ENCODE measurements at regions not wholly inside any gene's neighbourhood (a gene's known extent, or its start where the extent isn't known, plus 50 kb on each side); places are given as distances from the start of the nearest gene placed in this dataset.

GRCh38 chr4:141340458-141340857, 119.8 kb downstream of the ZNF330 start:
- H2BK15ac ChIP-seq (ENCODE audit: low read length) = no peak overlapping the region
- TF ChIP-seq NANOG (IDR thresholded peaks at IDR 0.05; ENCODE audit: insufficient read depth, low read depth, low read length, poor library complexity, severe bottlenecking) = no peak
- no peak for TF ChIP-seq KDM1A (IDR thresholded peaks at IDR 0.05; ENCODE audit: borderline replicate concordance, low read length)
- H3K4me2 ChIP-seq (ENCODE audit: insufficient read depth in 1 of 2, low read depth in 2 of 2, low read length in 2 of 2) = no peak overlapping the region
- H3K4me1 ChIP-seq (replicated peaks in 1 of 4; ENCODE audit: control insufficient read depth in 3 of 4, insufficient read depth in 4 of 4, low read length in 3 of 4) = no peaks in the 10 kb centered on the region
- no peak overlapping the region for H2BK120ac ChIP-seq (replicated peaks; ENCODE audit: low read depth, low read length)
- no peaks in the 10 kb centered on the region for H3K27me3 ChIP-seq (replicated peaks in 1 of 4; ENCODE audit: control insufficient read depth in 3 of 4, extremely low read depth in 1 of 4, insufficient read depth in 3 of 4, low read length in 3 of 4)
- H4K91ac ChIP-seq (replicated peaks; ENCODE audit: insufficient read length, low read length) = no peak overlapping the region
- no peak overlapping the region for H3K14ac ChIP-seq (ENCODE audit: insufficient read length)
- no peak overlapping the region for H2BK20ac ChIP-seq (ENCODE audit: low read length)
- no peaks in the 10 kb centered on the region for H3K79me1 ChIP-seq (ENCODE audit: low read depth, low read length)
- H2AFZ ChIP-seq (ENCODE audit: low read length) = no peak overlapping the region
- H3K4me3 ChIP-seq (ENCODE audit: extremely low read depth in 1 of 4, insufficient read depth in 2 of 4, low read depth in 3 of 4, low read length in 4 of 4) = no peak overlapping the region
- H3K36me3 ChIP-seq (ENCODE audit: control insufficient read depth in 2 of 4, insufficient read depth in 4 of 4, low read length in 3 of 4) = no peaks in the 10 kb centered on the region
- H3K18ac ChIP-seq (ENCODE audit: extremely low read depth, low read length) = no peak overlapping the region
- no peak overlapping the region for H3K4ac ChIP-seq (replicated peaks; ENCODE audit: insufficient read length, low read depth, low read length)
- no peak overlapping the region for H3K9ac ChIP-seq (replicated peaks in 1 of 4; ENCODE audit: extremely low read depth in 1 of 4, low read depth in 3 of 4, low read length in 3 of 4)
- H4K8ac ChIP-seq (ENCODE audit: extremely low read depth, insufficient read depth, low read length) = no peak overlapping the region
- no peak for DNase-seq (ENCODE audit: low read depth in 1 of 2, low spot score in 2 of 2)
- H2AK5ac ChIP-seq (ENCODE audit: low read depth, low read length) = no peak overlapping the region
- H3K79me2 ChIP-seq (ENCODE audit: control insufficient read depth in 1 of 2, insufficient read depth in 2 of 2, low read length in 2 of 2) = no peaks in the 10 kb centered on the region
- H4K20me1 ChIP-seq (replicated peaks in 1 of 2; ENCODE audit: control insufficient read depth in 1 of 2, insufficient read depth in 2 of 2, low read length in 2 of 2) = no peaks in the 10 kb centered on the region
- ChIA-PET POLR2A (ENCODE audit: partially characterized antibody) (no interaction called here), CTCF (ENCODE audit: partially characterized antibody) (no interaction called here)
- no peak for FAIRE-seq
- 98% methylated on average over 2 of the region's 2 CpGs; no CpG with 5 or more reads in 1 of the 2 experiments for WGBS, 2 experiments (ENCODE audit: extremely low coverage in 1 of 2, insufficient coverage in 1 of 2, insufficient read length in 1 of 2, insufficient replicate concordance in 2 of 2, low coverage in 1 of 2, low lambda C conversion rate in 2 of 2, missing lambda C conversion rate in 1 of 2)
- H3K56ac ChIP-seq (replicated peaks; ENCODE audit: insufficient read length, low read depth, low read length) = no peak overlapping the region
- no peaks in the 10 kb centered on the region for H3K23me2 ChIP-seq (ENCODE audit: low read depth, low read length)
- no peak overlapping the region for H4K5ac ChIP-seq (ENCODE audit: insufficient read length, low read depth, low read length)
- H3K9me3 ChIP-seq (ENCODE audit: insufficient read depth in 2 of 2, low read depth in 1 of 2, low read length in 1 of 2) = no peaks in the 10 kb centered on the region
- no peak overlapping the region for H2BK5ac ChIP-seq (ENCODE audit: low read depth, low read length)
- H3K27ac ChIP-seq (ENCODE audit: low read depth, low read length) = no peak overlapping the region
- no peak overlapping the region for H3K23ac ChIP-seq (ENCODE audit: insufficient read length)
- no peak overlapping the region for H2BK12ac ChIP-seq (ENCODE audit: low read depth, low read length)

Measured in H1 (cell line).